ENCODE measurements at regions not wholly inside any gene's neighbourhood (a gene's known extent, or its start where the extent isn't known, plus 50 kb on each side); places are given as distances from the start of the nearest gene placed in this dataset.

DNA sequence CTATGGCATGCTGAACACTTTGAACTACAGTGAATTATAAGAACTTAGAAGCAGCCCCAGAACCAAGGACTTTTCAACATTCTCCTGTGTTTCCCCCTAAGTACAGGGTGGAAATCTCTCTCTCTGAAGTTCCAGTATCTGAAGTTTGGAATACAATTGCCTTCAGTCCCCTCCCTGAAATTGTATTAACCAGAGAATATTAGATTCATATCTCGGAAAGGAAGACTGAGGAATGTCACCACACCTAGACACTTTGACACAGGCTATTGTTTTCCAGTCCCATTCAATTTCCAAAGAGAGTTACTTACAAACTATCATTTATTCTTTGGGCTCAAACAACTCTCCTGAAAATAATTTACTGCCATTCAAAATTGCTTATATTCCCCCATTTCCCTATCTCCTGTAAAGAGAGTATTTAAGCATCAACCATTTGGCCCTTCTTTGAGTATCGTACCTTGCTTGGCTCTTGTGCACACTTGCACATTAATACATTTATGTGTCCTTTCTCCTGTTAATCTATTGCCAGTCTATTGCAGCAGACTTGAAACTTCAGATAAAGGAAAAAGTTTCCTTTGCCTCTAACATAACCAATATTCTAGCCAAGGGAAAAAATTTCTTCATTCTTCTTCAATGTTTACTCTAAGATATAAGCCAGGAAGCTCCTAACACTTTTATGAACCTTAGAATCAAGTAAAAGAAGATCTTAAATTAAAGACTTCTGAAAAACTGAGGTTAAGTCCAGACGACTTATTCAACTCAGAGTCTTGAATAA lies 402.4 kb upstream of the DDI1 start:
- Histone ChIP-seq H3K9me3 (ENCODE audit: low read depth) (no peaks in the 10 kb centered on the region), H2AFZ (no peak overlapping the region), H3K27ac (no peak overlapping the region), H3K4me1 (ENCODE audit: insufficient read depth) (no peaks in the 10 kb centered on the region), H3K79me2 (no peaks in the 10 kb centered on the region), H3K4me3 (no peak overlapping the region), H3K9me2 (replicated peaks; ENCODE audit: insufficient read depth) (no peaks in the 10 kb centered on the region), H3K27me3 (no peaks in the 10 kb centered on the region), H3K4me2 (no peak overlapping the region), H4K20me1 (ENCODE audit: insufficient read depth, poor library complexity, severe bottlenecking) (no peaks in the 10 kb centered on the region), H3K36me3 (replicated peaks; ENCODE audit: insufficient read depth, low read depth) (no peaks in the 10 kb centered on the region)
- DNase-seq (ENCODE audit: low spot score), result no peak
- TF ChIP-seq EZH2phosphoT487 (IDR thresholded peaks at IDR 0.05; ENCODE audit: low read depth, severe bottlenecking, unreplicated experiment), result no peak
- TF ChIP-seq, protein P1, sequence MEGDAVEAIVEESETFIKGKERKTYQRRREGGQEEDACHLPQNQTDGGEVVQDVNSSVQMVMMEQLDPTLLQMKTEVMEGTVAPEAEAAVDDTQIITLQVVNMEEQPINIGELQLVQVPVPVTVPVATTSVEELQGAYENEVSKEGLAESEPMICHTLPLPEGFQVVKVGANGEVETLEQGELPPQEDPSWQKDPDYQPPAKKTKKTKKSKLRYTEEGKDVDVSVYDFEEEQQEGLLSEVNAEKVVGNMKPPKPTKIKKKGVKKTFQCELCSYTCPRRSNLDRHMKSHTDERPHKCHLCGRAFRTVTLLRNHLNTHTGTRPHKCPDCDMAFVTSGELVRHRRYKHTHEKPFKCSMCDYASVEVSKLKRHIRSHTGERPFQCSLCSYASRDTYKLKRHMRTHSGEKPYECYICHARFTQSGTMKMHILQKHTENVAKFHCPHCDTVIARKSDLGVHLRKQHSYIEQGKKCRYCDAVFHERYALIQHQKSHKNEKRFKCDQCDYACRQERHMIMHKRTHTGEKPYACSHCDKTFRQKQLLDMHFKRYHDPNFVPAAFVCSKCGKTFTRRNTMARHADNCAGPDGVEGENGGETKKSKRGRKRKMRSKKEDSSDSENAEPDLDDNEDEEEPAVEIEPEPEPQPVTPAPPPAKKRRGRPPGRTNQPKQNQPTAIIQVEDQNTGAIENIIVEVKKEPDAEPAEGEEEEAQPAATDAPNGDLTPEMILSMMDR (IDR thresholded peaks at IDR 0.05; ENCODE audit: poor library complexity), result no peak
- no peak for TF ChIP-seq EZH2 (IDR thresholded peaks at IDR 0.05; ENCODE audit: borderline replicate concordance)
- 89% methylated on average over 3 of the region's 3 CpGs for WGBS (ENCODE audit: low lambda C conversion rate, missing lambda C conversion rate)

DNA sequence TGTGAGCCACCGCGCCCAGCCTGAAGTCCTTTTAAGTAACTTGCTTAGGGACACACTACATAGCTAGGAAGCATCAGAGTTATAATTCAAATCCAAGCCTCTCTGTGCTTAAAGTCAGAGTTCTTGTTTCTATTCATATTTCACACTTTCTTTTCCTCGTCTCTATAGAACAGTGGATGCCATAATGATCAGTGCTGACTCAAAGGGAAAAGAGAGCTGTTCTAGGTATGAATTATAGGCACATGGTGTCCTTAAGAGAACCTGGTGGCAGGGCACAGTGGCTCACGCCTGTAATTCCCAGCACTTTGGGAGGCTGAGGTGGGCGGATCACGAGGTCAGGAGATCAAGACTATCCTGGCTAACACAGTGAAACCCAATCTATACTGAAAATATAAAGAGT lies 400.2 kb upstream of the DDI1 start:
- 59% methylated on average over 6 of the region's 6 CpGs for WGBS (ENCODE audit: low lambda C conversion rate, missing lambda C conversion rate)
- Histone ChIP-seq H3K79me2 (no peaks in the 10 kb centered on the region), H3K9me3 (ENCODE audit: low read depth) (no peaks in the 10 kb centered on the region), H2AFZ (no peak overlapping the region), H4K20me1 (ENCODE audit: insufficient read depth, poor library complexity, severe bottlenecking) (no peaks in the 10 kb centered on the region), H3K4me2 (no peak overlapping the region), H3K27ac (no peak overlapping the region), H3K4me1 (ENCODE audit: insufficient read depth) (no peaks in the 10 kb centered on the region), H3K4me3 (no peak overlapping the region), H3K36me3 (replicated peaks; ENCODE audit: insufficient read depth, low read depth) (no peaks in the 10 kb centered on the region), H3K27me3 (no peaks in the 10 kb centered on the region), H3K9me2 (replicated peaks; ENCODE audit: insufficient read depth) (no peaks in the 10 kb centered on the region)
- TF ChIP-seq, protein P1 (IDR thresholded peaks at IDR 0.05; ENCODE audit: poor library complexity), result no peak
- TF ChIP-seq EZH2 (IDR thresholded peaks at IDR 0.05; ENCODE audit: borderline replicate concordance), result no peak
- DNase-seq (ENCODE audit: low spot score), result no peak

- Histone ChIP-seq H3K9me3 (ENCODE audit: low read depth) (no peaks in the 10 kb centered on the region), H2AFZ (no peak overlapping the region), H3K27me3 (no peaks in the 10 kb centered on the region), H3K27ac (no peak overlapping the region), H3K4me3 (no peak overlapping the region), H3K79me2 (no peaks in the 10 kb centered on the region), H3K9me2 (replicated peaks; ENCODE audit: insufficient read depth) (no peaks in the 10 kb centered on the region), H4K20me1 (ENCODE audit: insufficient read depth, poor library complexity, severe bottlenecking) (no peaks in the 10 kb centered on the region), H3K4me2 (no peak overlapping the region), H3K4me1 (ENCODE audit: insufficient read depth) (no peaks in the 10 kb centered on the region), H3K36me3 (replicated peaks; ENCODE audit: insufficient read depth, low read depth) (no peaks in the 10 kb centered on the region)
- no peak for DNase-seq (ENCODE audit: low spot score)
- 92% methylated on average over 2 of the region's 2 CpGs for WGBS (ENCODE audit: low lambda C conversion rate, missing lambda C conversion rate)
- TF ChIP-seq EZH2 (IDR thresholded peaks at IDR 0.05; ENCODE audit: borderline replicate concordance), result no peak
- TF ChIP-seq EZH2phosphoT487 (IDR thresholded peaks at IDR 0.05; ENCODE audit: low read depth, severe bottlenecking, unreplicated experiment), result no peak
- TF ChIP-seq, protein P1 (IDR thresholded peaks at IDR 0.05; ENCODE audit: poor library complexity), result no peak
Measured at GRCh38 chr11:103637295-103637694, 399.1 kb upstream of the DDI1 start.
